HG02642 (cell line): ENCODE measurements at regions not wholly inside any gene's neighbourhood (a gene's known extent, or its start where the extent isn't known, plus 50 kb on each side); places are given as distances from the start of the nearest gene placed in this dataset.
"Not testable (repeated sequence)": the region's sequence is repeated elsewhere in the genome, so short reads cannot be mapped to it uniquely, and the experiment has no call there.

Source experiments
- ATAC-seq: cut with Tn5 transposase; IDR thresholded peaks from one replicate; pipeline ENCODE4 v1.9.1; 2021; ENCODE audit warnings: mild to moderate bottlenecking; ENCODE audit not compliant: unreplicated experiment, poor library complexity

- no peak for ATAC-seq
Observed at GRCh38 chr12:127802271-127802670, 464.7 kb upstream of the TMEM132C start.

GRCh38 chr12:127803545-127803944 lies 463.4 kb upstream of the TMEM132C start:
- no peak for ATAC-seq

GRCh38 chr12:127809275-127809674 lies 457.7 kb upstream of the TMEM132C start:
- no peak for ATAC-seq

GRCh38 chr12:127810041-127810440 lies 456.9 kb upstream of the TMEM132C start:
- ATAC-seq = no peak

- ATAC-seq = not testable (repeated sequence)
Observed at GRCh38 chr12:127810459-127810858, 456.5 kb upstream of the TMEM132C start.

- ATAC-seq = no peak
Observed at GRCh38 chr12:127811988-127812387, 455.0 kb upstream of the TMEM132C start.

- ATAC-seq = no peak
Observed at GRCh38 chr12:127813147-127813546, 453.8 kb upstream of the TMEM132C start.

- no peak for ATAC-seq
Observed at GRCh38 chr12:127819056-127819455, 447.9 kb upstream of the TMEM132C start.

- ATAC-seq = no peak
Observed at GRCh38 chr12:127820271-127820670, 446.7 kb upstream of the TMEM132C start.

- ATAC-seq = no peak
Observed at GRCh38 chr12:127820846-127821245, 446.1 kb upstream of the TMEM132C start.

- ATAC-seq = no peak
Observed at GRCh38 chr12:127822809-127823411, 444.1 kb upstream of the TMEM132C start.

- no peak for ATAC-seq
Observed at GRCh38 chr12:127823801-127824200, 443.2 kb upstream of the TMEM132C start.

- no peak for ATAC-seq
Observed at GRCh38 chr12:127829281-127830064, 437.5 kb upstream of the TMEM132C start.

- ATAC-seq = no peak
Observed at GRCh38 chr12:127830065-127830460, 436.9 kb upstream of the TMEM132C start.

GRCh38 chr12:127830730-127831129 lies 436.2 kb upstream of the TMEM132C start:
- no peak for ATAC-seq

- no peak for ATAC-seq
Observed at GRCh38 chr12:127832172-127832571, 434.8 kb upstream of the TMEM132C start.

GRCh38 chr12:127836802-127837201 lies 430.2 kb upstream of the TMEM132C start:
- ATAC-seq = not testable (repeated sequence)

- no peak for ATAC-seq
Observed at GRCh38 chr12:127857661-127858060, 409.3 kb upstream of the TMEM132C start.

- no peak for ATAC-seq
Observed at GRCh38 chr12:127860536-127860935, 406.4 kb upstream of the TMEM132C start.

GRCh38 chr12:127861406-127861805 lies 405.6 kb upstream of the TMEM132C start:
- no peak for ATAC-seq

GRCh38 chr12:127873306-127873705 lies 393.7 kb upstream of the TMEM132C start:
- ATAC-seq = no peak
